HL-60 (cell line): ENCODE measurements at regions not wholly inside any gene's neighbourhood (a gene's known extent, or its start where the extent isn't known, plus 50 kb on each side); places are given as distances from the start of the nearest gene placed in this dataset.

Experiments
- CTCF ChIP-seq: IDR thresholded peaks from one replicate; pipeline ENCODE4 v1.5.1; 2011; ENCODE audit warnings: low read length, control low read depth, inconsistent platforms; ENCODE audit not compliant: insufficient read depth
- GABPA ChIP-seq: IDR thresholded peaks from 2 replicates; pipeline ENCODE4 v1.6.1; 2012; ENCODE audit warnings: low read depth
- POLR2AphosphoS5 ChIP-seq: IDR thresholded peaks from 2 replicates; pipeline ENCODE4 v1.6.1; 2012; ENCODE audit warnings: low read depth
- REST ChIP-seq: IDR thresholded peaks from 2 replicates; pipeline ENCODE4 v1.6.1; 2012; ENCODE audit warnings: low read depth; ENCODE audit not compliant: insufficient replicate concordance
- SPI1 ChIP-seq: IDR thresholded peaks from 2 replicates; pipeline ENCODE4 v1.6.1; 2012; ENCODE audit warnings: low read depth, mild to moderate bottlenecking, borderline replicate concordance

- no peak for TF ChIP-seq POLR2AphosphoS5
- no peak for TF ChIP-seq CTCF
- no peak for TF ChIP-seq GABPA
- no peak for TF ChIP-seq SPI1
- no peak for TF ChIP-seq REST
These were observed 567.8 kb upstream of the TBX3 start for GRCh38 chr12:115251727-115252126.
